Smooth muscle cell of the brain vasculature (primary cell): ENCODE measurements at regions not wholly inside any gene's neighbourhood (a gene's known extent, or its start where the extent isn't known, plus 50 kb on each side); places are given as distances from the start of the nearest gene placed in this dataset.

Experiments
- DNase-seq: peaks from one replicate; pipeline ENCODE4 v3.0.0-alpha.2; 2012; ENCODE audit warnings: low read depth, low spot score

DNA sequence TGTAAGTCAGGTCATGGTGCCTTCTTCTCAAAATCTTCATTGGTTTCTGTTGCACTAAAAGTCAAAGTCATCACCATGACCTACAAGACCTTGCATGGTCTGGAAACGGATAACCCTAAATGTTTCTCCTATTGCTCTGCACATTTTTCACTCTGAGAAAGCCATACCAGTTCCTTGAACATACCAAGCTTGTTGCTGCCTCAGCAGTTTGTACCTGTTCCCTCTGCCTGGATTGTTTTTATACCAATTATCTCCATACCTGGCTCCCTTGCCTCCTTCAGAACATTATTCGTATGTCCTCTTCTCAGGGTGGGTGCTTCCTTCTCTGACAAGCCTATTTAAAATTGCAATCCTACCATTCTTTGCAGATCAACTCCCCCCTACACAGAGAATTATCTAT is 498.4 kb downstream of the DSC3 start:
- no peak for DNase-seq

GRCh38 chr18:30533716-30534115 is 508.8 kb downstream of the DSC3 start:
- no peak for DNase-seq

DNA sequence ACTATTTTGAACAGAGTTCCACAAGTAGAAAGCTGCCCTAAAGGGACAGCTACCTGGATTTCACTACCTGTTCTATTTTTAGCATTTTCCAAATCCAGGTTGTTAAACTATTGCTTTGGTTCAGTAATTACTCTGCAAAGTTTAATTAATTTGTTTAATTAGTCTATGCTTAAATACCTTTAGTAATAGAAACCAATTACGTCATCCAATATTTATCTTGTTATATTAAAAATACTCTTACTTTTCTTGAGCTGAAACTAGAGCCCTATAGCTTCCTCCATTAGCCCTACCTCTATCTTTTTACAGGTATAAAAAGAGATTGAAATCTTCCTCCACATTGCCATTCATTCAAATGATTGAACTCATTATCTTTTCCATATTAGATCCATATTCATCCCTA is 514.6 kb downstream of the DSC3 start:
- DNase-seq, result no peak

- DNase-seq, result no peak
Observed at GRCh38 chr18:30527226-30527625, 515.3 kb downstream of the DSC3 start.

DNA sequence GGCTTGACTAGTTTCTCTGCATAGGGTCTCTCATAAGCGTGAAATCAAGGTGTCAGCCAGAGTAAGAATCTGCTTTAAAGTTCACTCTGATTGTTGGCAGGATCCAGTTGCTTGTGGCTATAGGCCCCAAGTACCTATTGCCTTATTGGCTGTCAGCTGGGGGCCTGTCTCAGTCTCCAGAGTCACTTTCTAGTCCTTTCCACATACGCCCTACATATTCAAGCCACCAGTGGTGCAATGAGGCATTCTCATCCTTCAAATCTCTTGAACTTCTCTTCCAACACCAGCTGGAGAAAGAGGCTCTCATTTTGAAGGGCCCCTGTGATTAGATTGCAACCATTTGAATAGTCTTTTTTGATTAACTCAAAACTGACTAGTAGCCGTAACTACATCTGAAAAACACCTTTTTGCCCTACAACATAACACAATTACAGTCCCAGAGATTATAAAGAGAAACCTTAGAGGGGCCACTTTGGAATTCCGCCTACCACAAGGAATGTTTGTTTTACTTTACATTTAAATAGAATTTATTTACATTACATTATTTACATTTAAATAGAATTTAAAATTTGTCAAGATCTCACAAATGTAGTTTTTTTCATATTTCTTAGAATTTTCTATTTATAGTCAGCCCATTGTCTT is 520.1 kb downstream of the DSC3 start:
- DNase-seq, result no peak

GRCh38 chr18:30514059-30514458 is 528.5 kb downstream of the DSC3 start:
- DNase-seq, result no peak

DNA sequence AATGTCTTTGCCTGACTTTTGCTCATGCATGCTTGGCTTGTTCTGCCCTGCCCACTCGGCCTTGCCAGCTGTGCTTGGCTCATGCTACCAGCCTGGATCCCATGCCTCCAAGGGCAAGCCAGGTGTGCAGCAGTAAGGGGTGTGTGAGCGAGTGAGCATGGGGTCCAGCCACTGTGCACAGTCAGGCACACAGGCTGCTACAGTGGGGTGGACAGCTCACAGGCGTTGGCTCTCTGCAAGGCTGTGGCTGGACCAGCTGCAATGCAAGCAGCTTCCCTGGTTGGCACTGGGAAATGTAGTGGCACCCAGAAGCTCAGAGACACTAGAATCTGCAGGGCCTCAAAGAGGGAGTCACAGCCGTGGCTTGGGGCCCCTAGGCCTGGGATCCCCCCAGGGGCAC is 529.7 kb downstream of the DSC3 start:
- DNase-seq, result no peak

GRCh38 chr18:30510882-30511281 is 531.7 kb downstream of the DSC3 start:
- DNase-seq, result no peak

- DNase-seq, result no peak
Observed at GRCh38 chr18:30501594-30501993, 540.9 kb downstream of the DSC3 start.

DNA sequence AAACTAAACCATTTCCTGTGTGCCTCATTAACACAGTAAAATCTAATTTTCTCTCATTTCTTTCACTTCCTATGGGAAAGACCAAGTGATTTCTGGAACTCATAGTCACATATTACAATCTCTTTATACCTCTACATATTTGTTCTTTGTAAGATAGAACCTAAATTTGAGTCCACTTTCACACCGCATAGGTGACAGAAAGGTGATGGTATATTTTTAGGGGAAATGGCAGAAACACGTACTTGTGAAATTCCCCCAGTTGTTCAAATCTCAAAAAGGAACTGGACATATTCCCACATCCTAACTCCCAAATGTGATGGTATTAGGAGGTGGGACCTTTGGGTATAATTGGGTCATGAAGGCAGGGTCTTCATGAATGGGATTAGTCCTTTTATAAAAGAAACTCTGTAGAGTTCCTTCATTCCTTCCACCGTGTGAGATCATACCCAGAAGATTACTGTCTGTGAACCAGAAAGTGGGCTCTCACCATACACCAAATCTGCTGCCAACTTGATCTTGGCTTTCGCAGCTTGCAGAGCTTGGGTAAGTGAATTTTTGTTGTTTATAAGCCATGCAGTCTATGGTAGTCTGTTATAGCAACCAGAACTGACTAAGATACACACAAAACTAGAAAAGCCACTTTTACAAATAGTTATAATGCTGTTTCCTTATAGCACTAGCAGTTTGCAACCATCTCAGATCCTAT is 542.1 kb downstream of the DSC3 start:
- DNase-seq, result no peak

- DNase-seq, result no peak
Observed at GRCh38 chr18:30499721-30500120, 542.8 kb downstream of the DSC3 start.

DNA sequence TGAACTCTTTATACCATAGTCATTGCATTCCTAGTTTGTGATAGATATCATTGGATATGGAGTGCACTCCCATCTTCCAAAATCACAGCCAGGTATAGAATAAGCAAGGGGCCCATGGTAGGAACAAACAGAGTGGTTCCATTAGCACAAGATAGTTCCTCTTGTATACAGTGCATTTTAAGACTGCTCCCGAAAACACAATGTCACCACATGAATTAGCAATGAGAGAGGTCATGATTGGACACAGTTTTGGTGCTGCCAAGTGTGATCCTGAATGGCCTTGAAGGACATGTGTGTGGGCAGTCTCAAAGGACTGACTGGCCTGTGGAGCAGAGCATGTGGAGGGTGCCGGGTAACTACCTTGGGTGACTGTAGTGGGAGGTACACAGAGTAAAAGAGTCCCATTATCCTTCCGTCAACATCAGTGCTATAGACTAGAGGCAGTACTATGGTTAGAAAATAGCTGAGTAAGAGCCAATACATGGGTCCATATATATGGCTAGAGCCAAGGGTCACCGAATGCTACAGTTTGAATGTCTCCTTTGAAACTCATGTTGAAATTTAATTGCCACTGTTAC is 549.9 kb downstream of the DSC3 start:
- DNase-seq, result no peak

GRCh38 chr18:30491815-30492551 is 550.6 kb downstream of the DSC3 start:
- DNase-seq, result no peak

DNA sequence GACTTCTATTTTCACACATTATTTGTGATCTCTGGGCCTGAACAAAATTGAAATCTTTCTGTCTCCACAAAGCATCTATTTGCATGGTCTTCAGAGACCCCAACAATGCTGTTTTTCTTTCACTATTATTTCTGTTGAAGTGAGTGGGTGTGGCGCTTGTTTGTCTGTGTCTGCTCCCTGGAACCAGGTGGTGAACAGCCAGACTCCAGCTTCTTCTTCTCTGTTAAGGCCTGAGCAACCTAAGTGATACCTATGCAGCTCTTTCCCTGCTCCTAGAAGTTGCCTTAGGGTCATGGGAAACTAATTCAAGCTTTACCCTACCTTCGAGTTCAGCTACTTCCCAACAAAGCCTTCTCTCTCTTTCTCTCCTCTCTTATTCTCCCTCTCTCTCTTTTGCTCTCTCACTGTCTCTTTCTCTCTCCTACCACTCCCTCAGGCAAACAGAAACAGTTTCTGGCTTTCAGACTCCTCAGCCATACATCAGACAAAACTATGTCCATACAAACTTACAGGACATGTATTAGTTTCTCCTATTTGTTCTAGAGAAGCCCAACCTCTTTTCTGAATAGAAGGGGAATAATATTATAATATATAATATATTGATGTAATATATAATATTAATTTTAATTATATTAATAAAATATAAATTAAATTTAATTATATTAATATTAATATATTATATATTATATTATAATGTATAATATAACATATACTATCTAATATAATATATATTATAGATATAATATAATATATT is 552.5 kb downstream of the DSC3 start:
- no peak for DNase-seq

- DNase-seq, result no peak
Observed at GRCh38 chr18:30487962-30488361, 554.6 kb downstream of the DSC3 start.

- DNase-seq, result no peak
Observed at GRCh38 chr18:30486856-30487255, 555.7 kb downstream of the DSC3 start.

DNA sequence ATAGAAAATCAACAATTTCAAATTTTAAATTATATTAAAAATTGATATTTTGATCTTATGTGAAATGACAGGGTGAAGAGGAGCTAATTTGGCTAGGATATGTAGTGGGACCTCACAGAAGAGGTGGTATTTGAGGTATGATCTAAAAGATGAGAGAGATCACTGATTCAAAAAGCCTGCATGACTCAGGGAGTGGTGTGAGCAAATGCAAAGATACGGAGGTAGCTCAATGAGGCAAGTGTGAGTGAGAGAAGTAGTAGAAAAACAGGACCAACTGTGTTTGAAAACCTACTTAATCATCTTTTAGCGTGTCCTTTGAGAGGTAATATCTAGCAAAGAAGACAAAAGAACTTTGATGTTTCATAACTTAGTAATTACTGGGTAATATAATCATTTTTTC is 557.5 kb downstream of the DSC3 start:
- no peak for DNase-seq

- no peak for DNase-seq
Observed at GRCh38 chr18:30481871-30482270, 560.7 kb downstream of the DSC3 start.

- DNase-seq, result no peak
Observed at GRCh38 chr18:30469091-30469490, 573.5 kb downstream of the DSC3 start.

- no peak for DNase-seq
Observed at GRCh38 chr18:30465096-30465495, 577.4 kb downstream of the DSC3 start.

DNA sequence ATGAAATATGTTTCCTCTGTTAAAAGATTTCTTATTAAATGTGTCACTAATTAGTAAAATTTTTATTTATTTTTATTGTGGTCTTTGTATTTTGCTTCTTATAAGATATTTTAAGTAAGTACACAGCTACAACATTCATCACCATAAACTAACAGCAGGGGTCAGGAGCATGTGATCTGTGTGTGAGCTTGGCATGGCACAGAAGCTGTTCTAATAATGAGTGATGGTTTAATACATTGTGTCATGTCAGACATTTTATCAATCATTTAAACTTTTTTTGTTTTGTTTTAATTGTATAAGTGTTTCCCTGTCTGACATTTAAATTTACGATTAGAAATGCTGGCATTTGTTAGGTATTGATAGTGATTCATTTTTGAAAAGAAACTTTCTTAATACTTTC is 585.4 kb downstream of the DSC3 start:
- no peak for DNase-seq

DNA sequence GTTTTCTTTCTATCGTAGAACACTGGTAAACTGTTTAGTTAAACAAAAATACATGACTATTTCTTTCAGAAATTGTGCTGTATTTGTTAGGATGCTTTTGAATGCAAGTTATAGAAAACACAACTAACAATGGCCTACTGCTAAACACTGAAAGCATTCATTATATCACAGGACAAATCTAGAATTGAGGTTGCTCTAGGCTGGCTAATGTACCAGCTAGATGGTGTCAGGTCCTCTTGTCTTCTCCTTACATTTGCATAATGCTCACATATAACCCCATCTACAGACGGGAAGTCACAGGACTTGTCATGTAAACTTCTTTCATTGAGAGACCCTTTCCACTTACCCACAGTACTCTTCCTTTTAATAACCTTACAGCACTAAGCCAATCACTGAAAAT is 586.8 kb downstream of the DSC3 start:
- DNase-seq, result no peak
